ENCODE measurements at regions not wholly inside any gene's neighbourhood (a gene's known extent, or its start where the extent isn't known, plus 50 kb on each side); places are given as distances from the start of the nearest gene placed in this dataset.

- TF ChIP-seq, protein P1, sequence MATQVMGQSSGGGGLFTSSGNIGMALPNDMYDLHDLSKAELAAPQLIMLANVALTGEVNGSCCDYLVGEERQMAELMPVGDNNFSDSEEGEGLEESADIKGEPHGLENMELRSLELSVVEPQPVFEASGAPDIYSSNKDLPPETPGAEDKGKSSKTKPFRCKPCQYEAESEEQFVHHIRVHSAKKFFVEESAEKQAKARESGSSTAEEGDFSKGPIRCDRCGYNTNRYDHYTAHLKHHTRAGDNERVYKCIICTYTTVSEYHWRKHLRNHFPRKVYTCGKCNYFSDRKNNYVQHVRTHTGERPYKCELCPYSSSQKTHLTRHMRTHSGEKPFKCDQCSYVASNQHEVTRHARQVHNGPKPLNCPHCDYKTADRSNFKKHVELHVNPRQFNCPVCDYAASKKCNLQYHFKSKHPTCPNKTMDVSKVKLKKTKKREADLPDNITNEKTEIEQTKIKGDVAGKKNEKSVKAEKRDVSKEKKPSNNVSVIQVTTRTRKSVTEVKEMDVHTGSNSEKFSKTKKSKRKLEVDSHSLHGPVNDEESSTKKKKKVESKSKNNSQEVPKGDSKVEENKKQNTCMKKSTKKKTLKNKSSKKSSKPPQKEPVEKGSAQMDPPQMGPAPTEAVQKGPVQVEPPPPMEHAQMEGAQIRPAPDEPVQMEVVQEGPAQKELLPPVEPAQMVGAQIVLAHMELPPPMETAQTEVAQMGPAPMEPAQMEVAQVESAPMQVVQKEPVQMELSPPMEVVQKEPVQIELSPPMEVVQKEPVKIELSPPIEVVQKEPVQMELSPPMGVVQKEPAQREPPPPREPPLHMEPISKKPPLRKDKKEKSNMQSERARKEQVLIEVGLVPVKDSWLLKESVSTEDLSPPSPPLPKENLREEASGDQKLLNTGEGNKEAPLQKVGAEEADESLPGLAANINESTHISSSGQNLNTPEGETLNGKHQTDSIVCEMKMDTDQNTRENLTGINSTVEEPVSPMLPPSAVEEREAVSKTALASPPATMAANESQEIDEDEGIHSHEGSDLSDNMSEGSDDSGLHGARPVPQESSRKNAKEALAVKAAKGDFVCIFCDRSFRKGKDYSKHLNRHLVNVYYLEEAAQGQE (IDR thresholded peaks at IDR 0.05; ENCODE audit: unreplicated experiment) = no peak
- no peak for TF ChIP-seq EZH2phosphoT487 (IDR thresholded peaks at IDR 0.05; ENCODE audit: unreplicated experiment)
These were observed 1613.0 kb upstream of the LRRTM3 start (continued) for GRCh38 chr10:65312876-65313275.

- no peak overlapping the region for H3K4me3 Mint-ChIP-seq
- peaks cover 3% of the 10 kb centered on the region; the same call in 2 of the 3 replicates for H3K9me3 Mint-ChIP-seq
- H3F3A ChIP-seq (replicated peaks; ENCODE audit: low read depth) = no peaks in the 10 kb centered on the region
- no peaks in the 10 kb centered on the region for H3K79me2 ChIP-seq (replicated peaks; ENCODE audit: insufficient read depth)
- no peak overlapping the region for H3K4me2 ChIP-seq
- H3K9me2 ChIP-seq (ENCODE audit: insufficient read depth) = no peaks in the 10 kb centered on the region
- DNase-seq (ENCODE audit: low spot score) = no peak
- H3K27ac ChIP-seq (ENCODE audit: low read depth) = no peak overlapping the region
- ATAC-seq = no peak
- H4K20me1 ChIP-seq (replicated peaks; ENCODE audit: insufficient read depth) = no peaks in the 10 kb centered on the region
- no peaks in the 10 kb centered on the region for H3K36me3 ChIP-seq (ENCODE audit: insufficient read depth)
- peaks cover 6% of the 10 kb centered on the region; the same call in 2 of the 3 replicates for H3K4me1 Mint-ChIP-seq
- H3K4me1 ChIP-seq (ENCODE audit: insufficient read depth) = no peaks in the 10 kb centered on the region
- no peaks in the 10 kb centered on the region for H3K36me3 Mint-ChIP-seq (ENCODE audit: low read depth)
- H3K27me3 Mint-ChIP-seq (ENCODE audit: insufficient read depth, low read depth, poor library complexity) = no peaks in the 10 kb centered on the region
- H3K27me3 ChIP-seq (ENCODE audit: insufficient read depth) = no peaks in the 10 kb centered on the region
- no peak overlapping the region for H3K27ac Mint-ChIP-seq
- no peak overlapping the region for H3K4me3 ChIP-seq
- no peak overlapping the region for H2AFZ ChIP-seq
- TF ChIP-seq JUNB (IDR thresholded peaks at IDR 0.05; ENCODE audit: unreplicated experiment) (no peak), EZH2phosphoT487 (IDR thresholded peaks at IDR 0.05; ENCODE audit: unreplicated experiment) (no peak), POLR2AphosphoS5 (IDR thresholded peaks at IDR 0.05; ENCODE audit: low read depth) (no peak), EZH2 (IDR thresholded peaks at IDR 0.05; ENCODE audit: low read depth, unreplicated experiment) (no peak), CREB1 (CRISPR knock-in tag; IDR thresholded peaks at IDR 0.05; ENCODE audit: low read depth) (no peak), ETS1 (IDR thresholded peaks at IDR 0.05) (no peak), ZNF114 (CRISPR knock-in tag; IDR thresholded peaks at IDR 0.05) (no peak), ZNF331 (CRISPR knock-in tag; IDR thresholded peaks at IDR 0.05; ENCODE audit: low read depth) (no peak), ZNF462 (CRISPR knock-in tag; IDR thresholded peaks at IDR 0.05) (no peak), STAT1 (IDR thresholded peaks at IDR 0.05; ENCODE audit: unreplicated experiment) (no peak), NANOG (IDR thresholded peaks at IDR 0.05; ENCODE audit: borderline replicate concordance) (no peak)
- TF ChIP-seq, protein P2, sequence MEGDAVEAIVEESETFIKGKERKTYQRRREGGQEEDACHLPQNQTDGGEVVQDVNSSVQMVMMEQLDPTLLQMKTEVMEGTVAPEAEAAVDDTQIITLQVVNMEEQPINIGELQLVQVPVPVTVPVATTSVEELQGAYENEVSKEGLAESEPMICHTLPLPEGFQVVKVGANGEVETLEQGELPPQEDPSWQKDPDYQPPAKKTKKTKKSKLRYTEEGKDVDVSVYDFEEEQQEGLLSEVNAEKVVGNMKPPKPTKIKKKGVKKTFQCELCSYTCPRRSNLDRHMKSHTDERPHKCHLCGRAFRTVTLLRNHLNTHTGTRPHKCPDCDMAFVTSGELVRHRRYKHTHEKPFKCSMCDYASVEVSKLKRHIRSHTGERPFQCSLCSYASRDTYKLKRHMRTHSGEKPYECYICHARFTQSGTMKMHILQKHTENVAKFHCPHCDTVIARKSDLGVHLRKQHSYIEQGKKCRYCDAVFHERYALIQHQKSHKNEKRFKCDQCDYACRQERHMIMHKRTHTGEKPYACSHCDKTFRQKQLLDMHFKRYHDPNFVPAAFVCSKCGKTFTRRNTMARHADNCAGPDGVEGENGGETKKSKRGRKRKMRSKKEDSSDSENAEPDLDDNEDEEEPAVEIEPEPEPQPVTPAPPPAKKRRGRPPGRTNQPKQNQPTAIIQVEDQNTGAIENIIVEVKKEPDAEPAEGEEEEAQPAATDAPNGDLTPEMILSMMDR (conservative IDR thresholded peaks at IDR 0.05; ENCODE audit: low read depth in 2 of 2) = no peak
These were observed 1612.4 kb upstream of the LRRTM3 start for GRCh38 chr10:65313406-65313805.
